GM18507 (cell line): ENCODE measurements at regions not wholly inside any gene's neighbourhood (a gene's known extent, or its start where the extent isn't known, plus 50 kb on each side); places are given as distances from the start of the nearest gene placed in this dataset.
"Not testable (repeated sequence)": the region's sequence is repeated elsewhere in the genome, so short reads cannot be mapped to it uniquely, and the experiment has no call there.

Source experiments
- DNase-seq: peaks from one replicate; pipeline ENCODE4 v3.0.0; 2011; ENCODE audit warnings: low read depth; ENCODE audit not compliant: insufficient read length; ENCODE audit errors: extremely low spot score
- FAIRE-seq: peaks from 2 replicates; lab custom pipeline; 2011; peaks lifted over from hg19 to GRCh38; lab: Jason Lieb, UNC

- DNase-seq (no peak), FAIRE-seq (no peak)
These were observed 328.2 kb upstream of the PDE3A start for GRCh38 chr12:20040184-20040583.

DNA sequence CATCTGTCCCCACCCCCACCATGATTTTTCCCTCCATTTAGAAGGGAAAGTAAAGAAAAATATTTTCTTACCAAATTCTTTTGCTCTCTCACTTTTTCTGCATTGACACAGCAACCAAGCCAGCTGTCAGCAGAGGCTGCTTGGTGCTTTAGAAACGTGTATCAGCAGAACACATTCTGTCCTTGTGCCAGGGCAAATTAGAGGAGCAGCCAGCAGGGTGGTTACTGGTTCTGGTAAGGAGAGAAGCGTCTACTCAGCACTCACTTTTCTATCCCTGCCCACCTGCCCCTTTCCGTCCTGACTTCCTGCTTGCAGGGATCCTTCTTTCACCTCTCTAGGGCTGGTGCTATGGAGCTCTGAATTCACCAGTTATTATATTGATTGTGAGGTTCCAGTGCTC is 327.5 kb upstream of the PDE3A start:
- DNase-seq = no peak
- no peak for FAIRE-seq

- no peak for FAIRE-seq
- DNase-seq = no peak
These were observed 324.0 kb upstream of the PDE3A start for GRCh38 chr12:20044351-20044750.

DNA sequence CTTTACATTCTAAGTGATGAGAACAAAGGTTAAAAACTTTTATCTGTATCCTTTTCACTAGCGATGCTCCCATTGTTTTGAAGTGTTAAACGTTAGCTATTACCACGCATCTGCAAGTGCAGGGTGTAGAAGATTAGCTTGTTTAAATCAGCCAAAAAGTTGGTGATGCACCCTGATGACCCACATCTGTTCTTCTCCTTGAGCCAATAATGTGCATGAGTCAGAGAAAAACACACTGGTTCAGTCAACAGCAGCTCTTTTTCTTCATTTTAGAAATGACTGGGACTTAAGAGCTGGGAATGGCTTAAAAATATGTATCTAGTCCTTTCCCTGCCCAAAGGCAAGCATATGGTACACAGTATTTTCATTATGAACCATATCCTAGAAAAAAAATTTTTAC is 323.5 kb upstream of the PDE3A start:
- no peak for FAIRE-seq

DNA sequence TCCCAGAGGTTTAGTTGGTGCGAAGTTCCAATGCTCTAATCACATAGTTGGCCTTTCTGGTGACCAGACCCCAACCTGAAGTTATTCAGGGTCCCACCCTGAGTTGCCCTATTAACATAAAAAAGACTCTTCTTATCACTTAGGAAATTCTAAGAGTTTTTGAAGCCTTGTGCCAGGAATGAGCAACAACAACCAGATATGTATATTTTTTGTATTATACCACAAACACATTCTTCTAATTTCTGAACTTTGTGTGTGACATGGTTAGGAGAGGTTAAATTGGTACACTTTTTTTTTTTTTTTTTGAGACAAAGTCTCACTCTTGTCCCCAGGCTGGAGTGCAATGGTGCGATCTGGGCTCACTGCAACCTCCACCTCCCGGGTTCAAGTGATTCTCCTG is 320.4 kb upstream of the PDE3A start:
- DNase-seq = no peak
- no peak for FAIRE-seq

More for the DNA sequence above, 323.5 kb upstream of the PDE3A start:
- DNase-seq = no peak

GRCh38 chr12:20050221-20050620 is 318.1 kb upstream of the PDE3A start:
- FAIRE-seq (no peak), DNase-seq (no peak)

DNA sequence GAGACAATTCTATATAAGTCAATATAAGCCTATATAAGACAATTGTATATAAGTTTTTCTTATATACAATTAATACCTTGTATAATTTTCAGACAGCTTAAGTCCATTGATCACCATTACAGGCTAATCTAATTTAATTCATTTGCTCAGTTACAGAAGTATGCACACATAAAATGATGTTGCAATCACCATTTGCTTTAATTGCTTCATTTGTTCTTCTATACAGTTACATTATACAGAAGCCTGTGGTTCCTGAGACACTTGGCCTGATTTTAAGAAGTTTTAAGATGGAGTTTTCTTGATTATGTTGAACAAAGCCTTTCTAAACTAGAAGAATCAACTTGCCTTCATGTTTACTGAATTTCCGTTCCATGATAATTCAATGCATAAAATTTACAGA is 314.6 kb upstream of the PDE3A start:
- FAIRE-seq (no peak), DNase-seq (no peak)

DNA sequence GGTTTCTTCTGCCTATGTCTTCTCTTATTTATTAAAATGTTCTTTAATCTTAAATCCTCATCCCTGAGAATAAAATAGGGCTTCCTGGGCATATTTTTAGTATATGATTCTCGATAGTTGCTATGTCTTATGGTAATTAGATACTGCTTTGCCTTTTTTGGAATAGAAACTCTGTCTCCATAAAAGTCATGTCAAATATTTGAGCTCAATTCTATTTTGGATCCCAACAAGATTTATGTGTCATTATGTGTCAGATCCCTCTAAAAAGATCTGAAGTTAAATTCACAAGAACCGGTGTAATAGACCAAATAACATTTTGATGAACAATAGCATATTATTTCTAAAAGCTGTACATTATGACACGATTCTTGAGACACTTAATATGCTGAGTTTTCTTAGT is 312.5 kb upstream of the PDE3A start:
- no peak for FAIRE-seq
- DNase-seq = no peak

DNA sequence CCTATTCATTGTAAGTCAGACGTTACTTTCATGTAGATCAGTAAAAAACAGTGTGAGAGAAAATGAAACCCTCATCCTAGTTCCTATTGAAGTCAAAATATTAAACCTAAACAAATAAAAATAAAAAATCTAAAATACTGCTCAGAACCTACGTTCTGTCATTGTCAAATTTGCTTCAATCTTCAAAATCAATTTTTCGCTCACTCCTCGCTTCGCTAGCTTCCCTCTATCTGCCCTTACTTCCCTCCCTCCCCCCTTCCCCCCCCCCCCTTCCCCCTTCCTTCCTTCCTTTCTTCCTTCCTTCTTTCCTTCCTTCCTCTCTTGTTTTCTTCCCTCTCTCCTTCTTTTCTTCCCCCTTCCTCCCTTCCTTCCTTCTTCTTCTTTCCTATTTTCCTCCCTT is 310.9 kb upstream of the PDE3A start:
- FAIRE-seq = no peak

DNA sequence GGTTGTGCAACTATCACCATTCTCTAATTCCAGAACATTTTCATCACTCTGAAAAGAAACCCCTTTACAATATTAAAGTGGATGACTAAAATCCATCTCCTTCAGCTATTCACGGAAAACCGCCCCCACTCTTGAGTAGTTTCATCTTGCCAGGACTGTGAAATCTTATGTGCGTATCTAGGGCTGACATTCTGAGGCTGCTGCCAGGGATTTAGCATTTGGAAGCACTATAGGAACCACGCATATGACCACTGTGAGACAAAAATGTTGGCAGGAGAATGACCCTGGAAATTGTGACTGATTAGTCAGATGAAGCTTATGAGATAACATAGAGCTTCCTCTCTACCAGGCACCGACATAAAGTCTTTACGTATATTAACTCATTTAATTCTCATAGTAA is 305.2 kb upstream of the PDE3A start:
- DNase-seq (no peak), FAIRE-seq (no peak)

More for the DNA sequence above, 310.9 kb upstream of the PDE3A start:
- DNase-seq = no peak

DNA sequence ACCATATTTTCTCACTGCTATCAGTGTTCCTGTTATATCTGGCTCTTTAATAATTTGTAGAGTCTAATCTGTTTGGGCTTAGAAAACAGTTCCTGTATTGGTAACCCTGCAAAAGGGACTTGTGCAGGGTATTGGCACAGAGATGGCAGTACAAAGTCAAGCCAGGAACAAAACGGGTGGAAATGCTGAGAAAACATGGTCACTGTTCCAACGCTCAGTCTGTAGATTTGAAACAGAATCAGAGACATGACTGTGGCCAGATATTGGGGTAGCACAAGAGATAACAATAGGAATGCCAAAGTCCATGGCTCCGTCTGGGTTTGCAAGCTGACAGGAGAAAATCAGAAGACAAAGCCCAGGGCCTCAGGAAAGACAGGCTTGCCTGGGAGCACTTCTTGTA is 290.7 kb upstream of the PDE3A start:
- no peak for FAIRE-seq
- no peak for DNase-seq

DNA sequence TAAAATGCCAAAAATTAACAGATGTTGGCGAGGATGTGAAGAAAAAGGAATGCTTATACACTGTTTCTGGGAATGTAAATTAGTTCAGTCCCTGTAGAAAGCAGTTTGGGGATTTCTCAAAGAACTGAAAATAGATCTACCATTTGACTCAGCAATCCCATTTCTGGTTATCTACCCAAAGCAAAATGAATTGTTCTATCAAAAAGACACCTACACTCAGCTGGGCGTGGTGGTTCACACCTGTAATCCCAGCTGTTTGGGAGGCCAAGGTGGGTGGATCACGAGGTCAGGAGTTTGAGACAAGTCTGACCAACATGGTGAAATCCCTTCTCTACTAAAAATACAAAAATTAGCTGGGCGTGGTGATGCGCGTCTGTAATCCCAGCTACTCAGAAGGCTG is 279.3 kb upstream of the PDE3A start:
- DNase-seq = no peak
- FAIRE-seq = no peak

- not testable (repeated sequence) for FAIRE-seq
These were observed 275.0 kb upstream of the PDE3A start for GRCh38 chr12:20093190-20093810.

DNA sequence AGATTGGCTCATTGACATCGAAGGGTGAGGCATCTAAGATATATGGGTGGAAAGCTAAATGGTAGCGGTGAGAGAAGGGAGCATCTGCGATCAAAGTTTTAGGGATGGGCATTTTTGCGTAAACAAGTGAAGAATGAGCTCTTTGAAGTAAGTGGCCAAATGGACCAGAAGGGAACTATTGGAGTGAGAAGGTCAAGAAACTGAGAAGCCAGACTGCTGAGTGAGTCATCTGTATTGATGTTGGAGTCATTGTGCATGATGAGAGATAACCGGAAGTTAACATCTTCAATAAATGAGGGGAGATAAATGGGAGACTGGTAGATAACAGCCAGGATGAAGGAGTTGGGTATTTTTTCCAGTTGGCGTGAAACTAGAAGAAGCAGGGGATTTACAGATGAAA is 271.9 kb upstream of the PDE3A start:
- no peak for FAIRE-seq
- DNase-seq = no peak

More at GRCh38 chr12:20093190-20093810, 275.0 kb upstream of the PDE3A start:
- DNase-seq = not testable (repeated sequence)

DNA sequence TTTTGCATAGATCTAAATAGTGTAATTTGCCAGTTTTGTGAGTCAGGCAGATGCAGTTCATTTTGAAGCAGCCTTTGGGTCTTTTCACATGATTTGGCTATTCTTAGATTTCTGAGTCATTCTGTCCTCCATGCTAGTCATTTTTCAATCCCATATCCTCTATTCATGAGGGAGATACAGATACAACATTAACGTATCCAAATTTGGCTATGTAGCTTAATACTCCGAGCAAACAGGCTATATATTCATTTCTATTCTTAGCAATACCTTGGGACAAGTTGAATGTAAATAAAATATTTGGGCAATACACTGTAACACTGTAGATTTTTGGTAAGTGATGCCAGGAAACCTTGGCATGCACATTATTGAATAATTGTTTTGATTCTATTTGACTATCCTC is 270.7 kb upstream of the PDE3A start:
- FAIRE-seq = no peak

DNA sequence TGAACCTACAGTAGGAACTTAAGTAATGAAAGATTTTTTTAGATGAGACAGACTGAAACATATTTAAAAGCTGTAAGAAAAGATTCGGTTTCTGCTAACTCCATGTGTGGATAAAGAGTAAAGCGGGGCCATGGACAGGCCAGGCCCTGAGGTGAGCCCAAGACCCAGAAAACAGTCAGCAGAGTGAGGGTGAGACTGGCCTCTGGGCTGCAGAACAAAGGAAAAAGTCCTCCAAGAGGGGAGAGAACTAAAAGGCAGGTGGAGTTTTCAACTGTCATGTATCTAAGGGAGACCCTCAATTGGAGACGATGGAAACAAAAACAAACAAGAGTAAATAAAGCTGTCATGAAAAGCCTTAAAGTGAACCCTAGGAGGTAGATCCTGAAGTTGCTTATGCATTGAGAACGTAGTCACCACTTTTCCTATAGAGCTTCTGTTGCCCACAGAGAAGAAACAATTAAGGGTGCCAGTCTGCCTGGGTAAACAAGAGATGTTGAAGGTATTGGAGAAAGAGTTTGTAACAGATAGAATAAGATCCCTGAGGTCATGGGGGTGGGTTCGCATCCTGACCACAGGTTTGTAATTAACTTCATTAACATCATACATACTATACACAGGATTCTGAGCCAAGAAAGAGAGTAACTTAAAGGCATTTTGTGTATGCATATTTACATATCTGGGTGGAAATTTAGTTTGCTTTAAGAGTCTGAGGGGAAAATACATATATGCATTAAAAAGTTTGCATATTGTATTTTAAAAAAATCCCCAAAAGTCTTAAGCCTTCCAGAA is 268.7 kb upstream of the PDE3A start:
- FAIRE-seq (no peak), DNase-seq (no peak)

More for the DNA sequence above, 270.7 kb upstream of the PDE3A start:
- no peak for DNase-seq

- FAIRE-seq = no peak
- no peak for DNase-seq
These were observed 267.3 kb upstream of the PDE3A start for GRCh38 chr12:20101046-20101445.

DNA sequence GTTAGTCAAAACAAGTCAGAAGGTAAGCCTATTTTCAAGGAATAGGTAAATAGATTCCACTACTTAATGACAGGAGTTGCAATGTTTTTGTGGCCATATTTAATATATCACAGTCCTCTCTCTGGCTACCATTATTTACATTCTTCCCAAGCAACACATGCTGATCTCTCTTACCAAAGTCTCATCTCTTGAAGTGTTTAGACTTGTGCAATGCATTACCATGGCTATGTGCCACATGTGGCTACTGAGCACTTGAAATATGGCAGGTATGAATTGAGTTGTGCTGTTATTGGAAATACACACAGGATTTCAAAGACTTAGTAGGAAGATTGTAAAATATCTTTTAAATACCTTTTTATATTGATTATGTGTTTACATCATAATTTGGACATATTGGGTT is 262.4 kb upstream of the PDE3A start:
- no peak for DNase-seq
- FAIRE-seq = no peak

- DNase-seq (no peak), FAIRE-seq (no peak)
These were observed 258.7 kb upstream of the PDE3A start for GRCh38 chr12:20109676-20110075.

- not testable (repeated sequence) for DNase-seq, FAIRE-seq
These were observed 253.0 kb upstream of the PDE3A start for GRCh38 chr12:20115371-20115770.
